HepG2 (cell line): ENCODE measurements at regions not wholly inside any gene's neighbourhood (a gene's known extent, or its start where the extent isn't known, plus 50 kb on each side); places are given as distances from the start of the nearest gene placed in this dataset.

ENCODE experiments used
- ATAC-seq: fragments of 200-7000 bp; cut with Tn5 transposase; 3 replicates; pipeline ENCODE4 v1.9.1; 2020; ENCODE audit warnings: mild to moderate bottlenecking, moderate library complexity
- BruUV-seq: library from RNA; stranded (reverse); fragments of 400-500 nt; replicated peaks from 2 replicates; lab custom pipeline; 2021; lab: Mats Ljungman, UMichigan
- CTCF ChIA-PET: fragments of 300-600 bp; formaldehyde crosslinking; extraction: SDS; loops from one replicate; lab custom pipeline; 2021; ENCODE audit warnings: low total read pairs, inconsistent platforms, low intra/inter-chr PET ratio; lab: Yijun Ruan, JAX
- POLR2A ChIA-PET: fragments of 350-600 bp; sonication (Branson Sonifier 250); formaldehyde crosslinking; loops from one replicate; lab custom pipeline; 2020; ENCODE audit warnings: antibody characterized with exemption, inconsistent platforms; lab: Yijun Ruan, JAX
- DNase-seq: peaks from one replicate; pipeline ENCODE4 v3.0.0-alpha.2; 2015; ENCODE audit warnings: low spot score
- FAIRE-seq: peaks from 3 replicates; lab custom pipeline; 2011; peaks lifted over from hg19 to GRCh38; lab: Jason Lieb, UNC
- H2AFZ ChIP-seq: one replicate; pipeline ENCODE4 v1.6.1; 2011; ENCODE audit warnings: low read length, inconsistent platforms
- H3K27ac ChIP-seq: fragments of 300-600 bp; 3 replicates; pipeline ENCODE4 v1.8.0; 2011; ENCODE audit warnings: mixed run types, mild to moderate bottlenecking, mixed read lengths, low read length, inconsistent platforms; ENCODE audit not compliant: insufficient read depth; ENCODE audit errors: extremely low read length
- H3K27me3 ChIP-seq, 2 experiments: fragments of 200-600 bp in 1 of 2; 2 replicates in 1 of 2; 3 replicates in 1 of 2; pipeline versions ENCODE4 v1.6.0 to v1.8.0; 2011; ENCODE audit warnings: low read length in 2 of 2, mild to moderate bottlenecking in 2 of 2, moderate library complexity in 2 of 2, inconsistent platforms in 1 of 2; ENCODE audit not compliant: insufficient read depth in 2 of 2, control insufficient read depth in 1 of 2
- H3K36me3 ChIP-seq, 2 experiments: fragments of 200-600 bp in 1 of 2; replicated peaks in 1 of 2; 2 replicates in 1 of 2; 3 replicates in 1 of 2; pipeline versions ENCODE4 v1.5.1 to v1.8.0; 2011; ENCODE audit warnings: low read length in 2 of 2, inconsistent platforms in 1 of 2; ENCODE audit not compliant: insufficient read depth in 2 of 2, control insufficient read depth in 1 of 2
- H3K4me1 ChIP-seq: 2 replicates; pipeline ENCODE4 v1.5.1; 2012; ENCODE audit warnings: low read length, inconsistent platforms; ENCODE audit not compliant: insufficient read depth
- H3K4me2 ChIP-seq: 2 replicates; pipeline ENCODE4 v1.6.0; 2011; ENCODE audit warnings: low read depth, low read length, inconsistent platforms
- H3K4me3 ChIP-seq, 3 experiments: fragments of 200-600 bp in 1 of 3; sonication (generic), shearing (Covaris generic) in 1 of 3; replicated peaks in 1 of 3; 2 replicates each; pipeline ENCODE4 v1.5.1; 2011 to 2016; ENCODE audit warnings: low read length in 3 of 3, inconsistent platforms in 2 of 3, low read depth in 2 of 3, mild to moderate bottlenecking in 2 of 3, control low read depth in 1 of 3, mixed read lengths in 1 of 3; ENCODE audit not compliant: insufficient read depth in 1 of 3
- H3K79me2 ChIP-seq: one replicate; pipeline ENCODE4 v1.6.1; 2011; ENCODE audit warnings: low read length, inconsistent platforms; ENCODE audit not compliant: insufficient read depth
- H3K9ac ChIP-seq: 2 replicates; pipeline ENCODE4 v1.6.0; 2011; ENCODE audit warnings: mild to moderate bottlenecking, low read depth, low read length, inconsistent platforms; ENCODE audit not compliant: insufficient read depth
- H3K9me3 ChIP-seq: 2 replicates; pipeline ENCODE4 v1.5.1; 2012; ENCODE audit warnings: mild to moderate bottlenecking, low read length
- H4K20me1 ChIP-seq: 2 replicates; pipeline ENCODE4 v1.6.0; 2011; ENCODE audit warnings: inconsistent platforms, mild to moderate bottlenecking, low read length, moderate library complexity; ENCODE audit not compliant: insufficient read depth
- AFF4 ChIP-seq: sonication (generic); formaldehyde crosslinking; IDR thresholded peaks from 2 replicates; pipeline ENCODE4 v1.4.0; 2020; ENCODE audit warnings: missing genetic modification reagents
- HNRNPK ChIP-seq: fragments of 200-400 bp; formaldehyde crosslinking; IDR thresholded peaks from 2 replicates; pipeline ENCODE4 v1.6.1; 2018; ENCODE audit warnings: low read length, low read depth, moderate library complexity, mild to moderate bottlenecking; ENCODE audit not compliant: poor library complexity, severe bottlenecking
- JDP2 ChIP-seq: sonication (generic); formaldehyde crosslinking; IDR thresholded peaks from 2 replicates; pipeline ENCODE4 v1.8.1; 2022; ENCODE audit warnings: missing genetic modification reagents, borderline replicate concordance
- RBFOX2 ChIP-seq: fragments of 200-400 bp; formaldehyde crosslinking; IDR thresholded peaks from 2 replicates; pipeline ENCODE4 v1.6.1; 2017; ENCODE audit warnings: low read depth, mild to moderate bottlenecking, low read length
- WGBS: methylation state at CpG from one replicate; pipeline ENCODE4 v1.1.6; 2017; ENCODE audit warnings: low lambda C conversion rate; 5-methylcytosine and 5-hydroxymethylcytosine counted together
- in situ Hi-C: cut with HindIII; loops from 2 replicates; pipeline ENCODE4 v1.10.0; 2017; ENCODE audit warnings: low pct_unique_long_range_greater_than_20kb; ENCODE audit not compliant: extremely low pct_ligation_motif_present
- intact Hi-C: fragments of 100-400 bp; cut with micrococcal nuclease; formaldehyde crosslinking; loops from one replicate; pipeline ENCODE4 v1.10.0; 2022; ENCODE audit not compliant: unreplicated experiment
- TF ChIP-seq, protein P1 (sequence below): sonication (generic); formaldehyde crosslinking; IDR thresholded peaks from 2 replicates; pipeline ENCODE4 v1.5.1; 2020; ENCODE audit warnings: missing genetic modification reagents, mild to moderate bottlenecking, borderline replicate concordance
- TF ChIP-seq, protein P2 (sequence below): sonication (generic); formaldehyde crosslinking; IDR thresholded peaks from 2 replicates; pipeline ENCODE4 v1.5.0; 2020; ENCODE audit warnings: mild to moderate bottlenecking, missing genetic modification reagents, borderline replicate concordance

DNA sequence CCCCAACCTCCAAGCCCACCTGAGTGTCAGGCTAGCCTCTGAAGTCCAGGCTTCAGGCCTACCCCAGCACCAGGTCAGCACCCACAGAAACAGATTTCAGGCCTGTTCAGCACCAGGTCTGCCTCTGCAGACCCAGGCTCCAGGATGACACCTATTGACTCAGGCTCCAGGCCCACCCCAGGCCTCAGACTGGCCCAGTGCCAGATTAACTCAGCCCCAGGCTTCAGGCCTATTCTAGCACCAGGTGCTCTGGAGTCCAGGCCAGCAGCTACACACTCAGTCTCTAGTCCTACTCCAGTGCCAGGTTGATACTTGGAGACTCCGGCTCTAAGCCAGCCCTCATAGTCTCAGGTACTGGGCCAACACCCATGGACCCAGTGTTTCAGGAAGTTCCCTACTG lies 541.7 kb upstream of the PBX1 start:
- TF ChIP-seq JDP2 (CRISPR knock-in tag) (no peak), RBFOX2 (no peak), AFF4 (CRISPR knock-in tag) (no peak), HNRNPK (no peak)
- TF ChIP-seq, protein P1, sequence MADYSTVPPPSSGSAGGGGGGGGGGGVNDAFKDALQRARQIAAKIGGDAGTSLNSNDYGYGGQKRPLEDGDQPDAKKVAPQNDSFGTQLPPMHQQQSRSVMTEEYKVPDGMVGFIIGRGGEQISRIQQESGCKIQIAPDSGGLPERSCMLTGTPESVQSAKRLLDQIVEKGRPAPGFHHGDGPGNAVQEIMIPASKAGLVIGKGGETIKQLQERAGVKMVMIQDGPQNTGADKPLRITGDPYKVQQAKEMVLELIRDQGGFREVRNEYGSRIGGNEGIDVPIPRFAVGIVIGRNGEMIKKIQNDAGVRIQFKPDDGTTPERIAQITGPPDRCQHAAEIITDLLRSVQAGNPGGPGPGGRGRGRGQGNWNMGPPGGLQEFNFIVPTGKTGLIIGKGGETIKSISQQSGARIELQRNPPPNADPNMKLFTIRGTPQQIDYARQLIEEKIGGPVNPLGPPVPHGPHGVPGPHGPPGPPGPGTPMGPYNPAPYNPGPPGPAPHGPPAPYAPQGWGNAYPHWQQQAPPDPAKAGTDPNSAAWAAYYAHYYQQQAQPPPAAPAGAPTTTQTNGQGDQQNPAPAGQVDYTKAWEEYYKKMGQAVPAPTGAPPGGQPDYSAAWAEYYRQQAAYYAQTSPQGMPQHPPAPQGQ, result no peak
- TF ChIP-seq, protein P2, sequence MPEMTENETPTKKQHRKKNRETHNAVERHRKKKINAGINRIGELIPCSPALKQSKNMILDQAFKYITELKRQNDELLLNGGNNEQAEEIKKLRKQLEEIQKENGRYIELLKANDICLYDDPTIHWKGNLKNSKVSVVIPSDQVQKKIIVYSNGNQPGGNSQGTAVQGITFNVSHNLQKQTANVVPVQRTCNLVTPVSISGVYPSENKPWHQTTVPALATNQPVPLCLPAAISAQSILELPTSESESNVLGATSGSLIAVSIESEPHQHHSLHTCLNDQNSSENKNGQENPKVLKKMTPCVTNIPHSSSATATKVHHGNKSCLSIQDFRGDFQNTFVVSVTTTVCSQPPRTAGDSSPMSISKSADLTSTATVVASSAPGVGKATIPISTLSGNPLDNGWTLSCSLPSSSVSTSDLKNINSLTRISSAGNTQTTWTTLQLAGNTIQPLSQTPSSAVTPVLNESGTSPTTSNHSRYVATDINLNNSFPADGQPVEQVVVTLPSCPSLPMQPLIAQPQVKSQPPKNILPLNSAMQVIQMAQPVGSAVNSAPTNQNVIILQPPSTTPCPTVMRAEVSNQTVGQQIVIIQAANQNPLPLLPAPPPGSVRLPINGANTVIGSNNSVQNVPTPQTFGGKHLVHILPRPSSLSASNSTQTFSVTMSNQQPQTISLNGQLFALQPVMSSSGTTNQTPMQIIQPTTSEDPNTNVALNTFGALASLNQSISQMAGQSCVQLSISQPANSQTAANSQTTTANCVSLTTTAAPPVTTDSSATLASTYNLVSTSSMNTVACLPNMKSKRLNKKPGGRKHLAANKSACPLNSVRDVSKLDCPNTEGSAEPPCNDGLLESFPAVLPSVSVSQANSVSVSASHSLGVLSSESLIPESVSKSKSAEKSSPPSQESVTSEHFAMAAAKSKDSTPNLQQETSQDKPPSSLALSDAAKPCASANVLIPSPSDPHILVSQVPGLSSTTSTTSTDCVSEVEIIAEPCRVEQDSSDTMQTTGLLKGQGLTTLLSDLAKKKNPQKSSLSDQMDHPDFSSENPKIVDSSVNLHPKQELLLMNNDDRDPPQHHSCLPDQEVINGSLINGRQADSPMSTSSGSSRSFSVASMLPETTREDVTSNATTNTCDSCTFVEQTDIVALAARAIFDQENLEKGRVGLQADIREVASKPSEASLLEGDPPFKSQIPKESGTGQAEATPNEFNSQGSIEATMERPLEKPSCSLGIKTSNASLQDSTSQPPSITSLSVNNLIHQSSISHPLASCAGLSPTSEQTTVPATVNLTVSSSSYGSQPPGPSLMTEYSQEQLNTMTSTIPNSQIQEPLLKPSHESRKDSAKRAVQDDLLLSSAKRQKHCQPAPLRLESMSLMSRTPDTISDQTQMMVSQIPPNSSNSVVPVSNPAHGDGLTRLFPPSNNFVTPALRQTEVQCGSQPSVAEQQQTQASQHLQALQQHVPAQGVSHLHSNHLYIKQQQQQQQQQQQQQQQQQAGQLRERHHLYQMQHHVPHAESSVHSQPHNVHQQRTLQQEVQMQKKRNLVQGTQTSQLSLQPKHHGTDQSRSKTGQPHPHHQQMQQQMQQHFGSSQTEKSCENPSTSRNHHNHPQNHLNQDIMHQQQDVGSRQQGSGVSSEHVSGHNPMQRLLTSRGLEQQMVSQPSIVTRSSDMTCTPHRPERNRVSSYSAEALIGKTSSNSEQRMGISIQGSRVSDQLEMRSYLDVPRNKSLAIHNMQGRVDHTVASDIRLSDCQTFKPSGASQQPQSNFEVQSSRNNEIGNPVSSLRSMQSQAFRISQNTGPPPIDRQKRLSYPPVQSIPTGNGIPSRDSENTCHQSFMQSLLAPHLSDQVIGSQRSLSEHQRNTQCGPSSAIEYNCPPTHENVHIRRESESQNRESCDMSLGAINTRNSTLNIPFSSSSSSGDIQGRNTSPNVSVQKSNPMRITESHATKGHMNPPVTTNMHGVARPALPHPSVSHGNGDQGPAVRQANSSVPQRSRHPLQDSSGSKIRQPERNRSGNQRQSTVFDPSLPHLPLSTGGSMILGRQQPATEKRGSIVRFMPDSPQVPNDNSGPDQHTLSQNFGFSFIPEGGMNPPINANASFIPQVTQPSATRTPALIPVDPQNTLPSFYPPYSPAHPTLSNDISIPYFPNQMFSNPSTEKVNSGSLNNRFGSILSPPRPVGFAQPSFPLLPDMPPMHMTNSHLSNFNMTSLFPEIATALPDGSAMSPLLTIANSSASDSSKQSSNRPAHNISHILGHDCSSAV (CRISPR knock-in tag), result no peak
- ChIA-PET CTCF (no interaction called here), POLR2A (no interaction called here)
- Histone ChIP-seq H3K79me2 (no peaks in the 10 kb centered on the region), H3K27ac (no peak overlapping the region), H3K9ac (no peak overlapping the region), H2AFZ (no peak overlapping the region), H3K4me1 (no peaks in the 10 kb centered on the region), H3K27me3 (no peaks in the 10 kb centered on the region), H3K9me3 (peaks cover 98% of the 10 kb centered on the region), H4K20me1 (no peaks in the 10 kb centered on the region), H3K4me3 (no peak overlapping the region), H3K4me2 (no peak overlapping the region), H3K36me3 (no peaks in the 10 kb centered on the region)
- ATAC-seq (no peak), FAIRE-seq (no peak), DNase-seq (no peak)
- WGBS, result no CpG with 5 or more reads among the region's 1 CpG
- intact Hi-C loops, result no loop called here
- in situ Hi-C loops, result no loop called here
- BruUV-seq, result no TSS peak
